ENCODE measurements at regions not wholly inside any gene's neighbourhood (a gene's known extent, or its start where the extent isn't known, plus 50 kb on each side); places are given as distances from the start of the nearest gene placed in this dataset.

- Histone ChIP-seq H2AFZ (ENCODE audit: low read depth, low read length) (no peak overlapping the region), H3K36me3 (ENCODE audit: insufficient read depth, low read length) (no peaks in the 10 kb centered on the region), H3K27ac (ENCODE audit: low read length) (no peak overlapping the region), H3K4me2 (ENCODE audit: insufficient read depth, low read length) (no peak overlapping the region), H3K27me3 (ENCODE audit: insufficient read depth, low read length, poor library complexity) (peaks cover under 1% of the 10 kb centered on the region), H3K9ac (ENCODE audit: low read depth, low read length) (no peak overlapping the region), H4K20me1 (ENCODE audit: insufficient read depth, low read length) (peaks cover 3% of the 10 kb centered on the region; the same call in 1 of the 2 replicates), H3K79me2 (ENCODE audit: insufficient read depth, low read length) (no peaks in the 10 kb centered on the region), H3K9me3 (ENCODE audit: insufficient read depth, low read length, severe bottlenecking) (no peaks in the 10 kb centered on the region), H3K4me1 (ENCODE audit: insufficient read depth, low read length) (no peaks in the 10 kb centered on the region), H3K4me3 (ENCODE audit: low read depth in 1 of 2, low read length in 2 of 2) (no peak overlapping the region)
- TF ChIP-seq, protein P1, sequence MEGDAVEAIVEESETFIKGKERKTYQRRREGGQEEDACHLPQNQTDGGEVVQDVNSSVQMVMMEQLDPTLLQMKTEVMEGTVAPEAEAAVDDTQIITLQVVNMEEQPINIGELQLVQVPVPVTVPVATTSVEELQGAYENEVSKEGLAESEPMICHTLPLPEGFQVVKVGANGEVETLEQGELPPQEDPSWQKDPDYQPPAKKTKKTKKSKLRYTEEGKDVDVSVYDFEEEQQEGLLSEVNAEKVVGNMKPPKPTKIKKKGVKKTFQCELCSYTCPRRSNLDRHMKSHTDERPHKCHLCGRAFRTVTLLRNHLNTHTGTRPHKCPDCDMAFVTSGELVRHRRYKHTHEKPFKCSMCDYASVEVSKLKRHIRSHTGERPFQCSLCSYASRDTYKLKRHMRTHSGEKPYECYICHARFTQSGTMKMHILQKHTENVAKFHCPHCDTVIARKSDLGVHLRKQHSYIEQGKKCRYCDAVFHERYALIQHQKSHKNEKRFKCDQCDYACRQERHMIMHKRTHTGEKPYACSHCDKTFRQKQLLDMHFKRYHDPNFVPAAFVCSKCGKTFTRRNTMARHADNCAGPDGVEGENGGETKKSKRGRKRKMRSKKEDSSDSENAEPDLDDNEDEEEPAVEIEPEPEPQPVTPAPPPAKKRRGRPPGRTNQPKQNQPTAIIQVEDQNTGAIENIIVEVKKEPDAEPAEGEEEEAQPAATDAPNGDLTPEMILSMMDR (IDR thresholded peaks at IDR 0.05; ENCODE audit: borderline replicate concordance, extremely low read depth, low read length, poor library complexity, severe bottlenecking): no peak
- TF ChIP-seq EZH2 (IDR thresholded peaks at IDR 0.05; ENCODE audit: borderline replicate concordance, low read depth, low read length, severe bottlenecking): no peak
- no peak for DNase-seq
- no peak for ATAC-seq (ENCODE audit: insufficient read depth, low read depth)
Measured at GRCh38 chr6:33959661-33960344, 156.0 kb upstream of the MLN start.

GRCh38 chr6:33959329-33959651 lies 155.5 kb upstream of the MLN start:
- H3K27ac ChIP-seq (ENCODE audit: low read length): no peak overlapping the region
- H3K36me3 ChIP-seq (ENCODE audit: insufficient read depth, low read length): no peaks in the 10 kb centered on the region
- no peak overlapping the region for H3K4me2 ChIP-seq (ENCODE audit: insufficient read depth, low read length)
- ATAC-seq (ENCODE audit: insufficient read depth, low read depth) (no peak), DNase-seq (no peak)
- TF ChIP-seq, protein P1 (IDR thresholded peaks at IDR 0.05; ENCODE audit: borderline replicate concordance, extremely low read depth, low read length, poor library complexity, severe bottlenecking): no peak
- no peak for TF ChIP-seq EZH2 (IDR thresholded peaks at IDR 0.05; ENCODE audit: borderline replicate concordance, low read depth, low read length, severe bottlenecking)
- no peaks in the 10 kb centered on the region for H3K27me3 ChIP-seq (ENCODE audit: insufficient read depth, low read length, poor library complexity)
- no peak overlapping the region for H2AFZ ChIP-seq (ENCODE audit: low read depth, low read length)
- no peak overlapping the region for H3K9ac ChIP-seq (ENCODE audit: low read depth, low read length)
- H4K20me1 ChIP-seq (ENCODE audit: insufficient read depth, low read length): peaks cover 2% of the 10 kb centered on the region; the same call in 1 of the 2 replicates
- H3K9me3 ChIP-seq (ENCODE audit: insufficient read depth, low read length, severe bottlenecking): no peaks in the 10 kb centered on the region
- H3K4me3 ChIP-seq (ENCODE audit: low read depth in 1 of 2, low read length in 2 of 2): no peak overlapping the region
- no peaks in the 10 kb centered on the region for H3K4me1 ChIP-seq (ENCODE audit: insufficient read depth, low read length)
- no peaks in the 10 kb centered on the region for H3K79me2 ChIP-seq (ENCODE audit: insufficient read depth, low read length)

- Histone ChIP-seq H3K79me2 (ENCODE audit: insufficient read depth, low read length) (no peaks in the 10 kb centered on the region), H3K4me3 (ENCODE audit: low read depth in 1 of 2, low read length in 2 of 2) (no peak overlapping the region), H3K27ac (ENCODE audit: low read length) (no peak overlapping the region), H2AFZ (ENCODE audit: low read depth, low read length) (no peak overlapping the region), H3K9me3 (ENCODE audit: insufficient read depth, low read length, severe bottlenecking) (no peaks in the 10 kb centered on the region), H3K27me3 (ENCODE audit: insufficient read depth, low read length, poor library complexity) (no peaks in the 10 kb centered on the region), H3K36me3 (ENCODE audit: insufficient read depth, low read length) (no peaks in the 10 kb centered on the region), H4K20me1 (ENCODE audit: insufficient read depth, low read length) (peaks cover 2% of the 10 kb centered on the region; the same call in 1 of the 2 replicates), H3K4me1 (ENCODE audit: insufficient read depth, low read length) (no peaks in the 10 kb centered on the region), H3K9ac (ENCODE audit: low read depth, low read length) (no peak overlapping the region), H3K4me2 (ENCODE audit: insufficient read depth, low read length) (no peak overlapping the region)
- TF ChIP-seq, protein P1 (IDR thresholded peaks at IDR 0.05; ENCODE audit: borderline replicate concordance, extremely low read depth, low read length, poor library complexity, severe bottlenecking): peak; percentile 60
- TF ChIP-seq EZH2 (IDR thresholded peaks at IDR 0.05; ENCODE audit: borderline replicate concordance, low read depth, low read length, severe bottlenecking): no peak
- DNase-seq (peak; percentile 33), ATAC-seq (ENCODE audit: insufficient read depth, low read depth) (0 out of 3 replicates have a peak, but pooled peaks have one; percentile 42)
Measured at GRCh38 chr6:33958526-33959328, 154.9 kb upstream of the MLN start.

All from DND-41 (cell line).